GM19452 (cell line): ENCODE measurements at regions not wholly inside any gene's neighbourhood (a gene's known extent, or its start where the extent isn't known, plus 50 kb on each side); places are given as distances from the start of the nearest gene placed in this dataset.
"Not testable (repeated sequence)": the region's sequence is repeated elsewhere in the genome, so short reads cannot be mapped to it uniquely, and the experiment has no call there.

ENCODE experiments used
- ATAC-seq: cut with Tn5 transposase; IDR thresholded peaks from one replicate; pipeline ENCODE4 v1.9.1; 2021; ENCODE audit not compliant: unreplicated experiment

DNA sequence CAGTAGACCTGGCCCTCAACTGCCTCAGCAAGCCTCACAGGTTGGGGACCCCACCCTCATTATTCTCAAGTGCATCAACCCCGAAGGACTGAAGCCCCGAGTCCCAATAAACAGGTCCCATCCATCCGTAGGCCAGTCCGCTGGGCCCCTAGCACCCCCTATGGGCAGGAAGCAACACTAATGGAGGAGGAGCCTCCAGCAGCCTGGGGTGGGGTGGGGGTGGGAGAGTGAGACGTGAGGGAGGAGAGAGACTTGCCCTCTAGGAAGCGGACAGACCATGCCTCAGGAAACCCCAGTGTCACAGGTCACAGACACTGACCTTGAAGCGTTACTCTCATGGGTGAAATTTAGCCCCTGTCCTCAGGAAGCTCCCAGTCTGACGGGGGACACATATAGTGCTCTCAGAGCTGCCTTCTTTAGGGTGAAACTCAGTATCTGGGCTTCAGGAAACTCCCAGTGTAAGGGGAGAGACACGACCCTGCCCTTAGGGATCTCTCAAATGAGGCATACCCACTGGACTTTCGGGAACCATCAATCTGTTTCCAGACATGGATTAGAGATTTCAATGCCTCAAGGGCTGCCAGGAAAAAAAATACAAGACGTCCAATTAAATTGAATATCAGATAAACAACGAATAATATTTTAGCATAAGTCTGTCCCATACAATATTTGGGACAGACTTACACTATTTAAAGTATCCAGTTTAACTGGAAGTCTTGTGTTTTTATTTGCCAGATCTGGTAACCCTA, 125.8 kb downstream of the MRPL14 start:
- no peak for ATAC-seq

DNA sequence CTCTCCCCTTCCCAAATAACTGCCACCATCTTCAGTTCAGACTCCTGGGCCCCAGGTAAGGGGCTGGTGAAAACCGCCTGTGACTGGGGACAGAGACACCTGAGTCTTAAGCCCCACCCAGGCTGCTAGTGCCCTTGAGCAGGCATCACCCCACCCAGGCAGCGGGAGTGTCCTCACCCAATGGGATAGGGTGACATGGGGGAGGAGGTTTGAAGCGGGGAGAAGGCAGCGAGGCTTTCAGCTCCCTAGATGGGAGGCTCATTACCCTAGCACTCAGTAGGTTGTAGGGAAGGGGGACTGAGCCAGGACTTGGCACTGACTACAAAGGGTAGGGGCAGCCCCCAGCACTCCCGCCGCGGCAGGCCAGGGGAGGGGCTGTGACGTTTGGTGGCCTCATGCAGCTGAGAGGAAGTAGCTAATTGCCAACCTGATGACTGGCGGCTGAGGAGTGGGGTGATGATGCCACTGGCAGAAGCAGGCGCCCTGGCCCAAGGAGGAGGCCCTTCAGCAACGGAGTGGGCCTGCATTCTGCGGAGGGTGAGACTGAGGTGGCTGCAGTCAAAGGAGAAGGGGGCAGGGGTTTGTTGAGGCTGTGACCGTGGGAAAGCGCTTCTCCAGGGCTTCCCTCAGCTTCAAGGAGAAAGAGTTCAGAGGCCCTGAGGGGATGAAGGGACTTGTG, 126.9 kb downstream of the MRPL14 start:
- no peak for ATAC-seq

DNA sequence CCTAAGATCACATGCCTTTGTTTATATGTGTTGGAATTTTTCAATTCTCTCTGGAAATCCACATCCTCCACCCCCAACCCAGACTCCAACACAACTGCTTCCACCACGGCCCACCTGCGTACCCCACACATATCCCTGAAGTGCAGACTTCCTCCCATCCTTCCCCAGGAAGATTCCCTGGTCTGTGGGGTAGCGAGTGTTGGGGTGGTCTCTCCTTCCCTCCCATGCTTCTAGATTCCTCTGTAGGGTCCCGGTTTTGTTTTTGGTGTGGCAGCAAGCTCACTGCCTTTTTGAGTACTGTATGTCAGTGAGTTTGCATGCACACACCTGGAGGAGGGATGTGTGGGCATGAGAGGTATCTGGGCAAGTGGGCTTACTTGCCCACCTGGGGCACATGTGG, 127.6 kb downstream of the MRPL14 start:
- ATAC-seq = no peak

GRCh38 chr6:43998592-43999243, 128.5 kb downstream of the MRPL14 start:
- ATAC-seq = not testable (repeated sequence)

- ATAC-seq = not testable (repeated sequence)
Observed at GRCh38 chr6:43997990-43998585, 129.2 kb downstream of the MRPL14 start.

GRCh38 chr6:43997345-43997677, 129.9 kb downstream of the MRPL14 start:
- no peak for ATAC-seq

- ATAC-seq = no peak
Observed at GRCh38 chr6:43996618-43997344, 130.5 kb downstream of the MRPL14 start.

DNA sequence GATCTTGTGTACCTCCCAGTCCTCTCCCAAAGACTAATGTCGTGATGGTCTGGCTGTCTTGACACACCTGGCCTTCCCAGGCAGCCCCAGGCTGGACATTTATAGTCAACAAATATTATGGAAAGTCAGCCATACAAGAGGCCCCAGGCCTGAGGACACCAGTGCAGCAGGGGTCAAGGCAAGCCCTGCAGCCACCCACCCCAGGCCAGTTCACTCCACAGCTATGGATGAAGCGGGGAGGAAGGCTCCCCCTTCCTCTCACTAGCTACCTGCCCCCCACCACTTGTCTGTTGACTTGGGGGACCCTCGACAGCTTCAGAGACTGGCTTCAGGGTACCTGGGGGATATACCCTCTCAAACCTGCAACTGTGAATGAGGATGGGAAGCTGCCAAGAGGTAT, 132.1 kb downstream of the MRPL14 start:
- ATAC-seq = no peak

GRCh38 chr6:43993881-43994523, 133.2 kb downstream of the MRPL14 start:
- no peak for ATAC-seq

- ATAC-seq = no peak
Observed at GRCh38 chr6:43992783-43993644, 134.2 kb downstream of the MRPL14 start.

DNA sequence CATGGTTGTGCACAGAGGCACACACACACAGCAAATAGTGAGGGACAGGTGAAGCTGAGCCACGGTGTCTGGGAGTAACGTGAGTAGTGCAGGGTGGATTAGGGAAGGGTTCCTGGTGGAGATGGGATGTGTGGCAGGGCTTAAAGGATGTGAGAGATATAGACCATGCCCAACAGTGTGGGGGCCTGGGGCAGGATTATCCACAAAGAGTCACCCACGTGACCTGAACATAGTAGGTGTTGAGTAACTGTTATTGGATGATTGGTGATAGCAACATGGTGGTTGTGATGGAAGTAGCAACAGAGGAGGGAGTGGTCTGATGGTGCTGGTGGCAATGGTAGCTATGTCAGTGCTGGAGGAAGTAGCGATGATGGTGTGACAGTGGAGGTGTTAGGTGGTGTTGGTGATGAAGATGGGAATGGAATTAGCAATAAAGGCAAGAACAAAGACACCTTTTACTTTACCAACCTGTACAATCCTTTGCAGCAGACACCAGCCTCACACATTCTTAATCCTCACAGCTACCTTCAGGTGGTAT, 135.1 kb downstream of the MRPL14 start:
- no peak for ATAC-seq

DNA sequence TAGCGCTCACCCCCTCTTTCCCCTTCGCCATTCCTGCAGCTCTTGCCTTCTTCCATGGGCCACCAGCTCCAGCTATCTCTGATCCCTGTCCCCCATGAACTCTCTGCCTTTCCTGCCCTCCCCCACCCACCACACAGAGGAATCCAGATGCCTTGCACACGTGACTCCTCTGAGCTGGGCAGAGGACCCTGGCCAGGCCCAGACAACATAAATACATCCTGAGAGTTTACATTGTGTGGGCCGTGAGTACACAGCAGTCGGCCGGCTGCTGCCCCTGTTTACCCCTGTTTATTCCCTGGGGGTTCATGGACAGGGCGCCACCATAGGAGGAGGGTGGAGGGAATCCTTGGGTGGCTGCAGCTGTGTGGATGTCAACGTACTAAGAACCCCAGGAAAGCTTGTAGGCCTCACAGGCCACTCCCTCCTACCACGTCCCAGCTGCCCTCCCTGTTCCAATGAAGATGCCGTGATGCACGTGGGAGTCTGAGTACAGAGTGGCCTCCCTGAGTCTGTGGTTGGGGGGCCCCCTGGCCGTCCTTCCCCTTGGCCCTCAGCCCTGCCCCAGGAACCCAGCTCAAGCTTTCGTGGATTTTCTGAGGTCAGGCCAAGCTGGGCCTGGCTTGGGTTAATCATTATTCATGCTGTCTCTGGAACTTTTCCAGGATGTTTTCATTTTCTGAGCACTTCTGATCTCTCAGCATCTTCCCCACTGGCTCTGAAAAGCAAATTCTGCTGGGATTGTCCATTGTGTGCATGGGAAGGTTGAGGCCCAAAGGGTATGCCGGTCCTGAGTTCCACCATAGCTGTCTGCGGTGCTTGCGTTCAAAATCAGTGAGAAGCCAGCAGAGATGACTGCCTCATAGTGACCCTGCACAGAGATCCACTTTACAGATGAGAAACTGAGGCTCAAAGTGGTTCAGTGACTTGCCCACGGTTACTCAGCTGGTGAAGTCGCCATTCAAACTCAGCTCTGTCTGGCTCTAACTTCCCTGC, 136.3 kb downstream of the MRPL14 start:
- ATAC-seq = no peak

DNA sequence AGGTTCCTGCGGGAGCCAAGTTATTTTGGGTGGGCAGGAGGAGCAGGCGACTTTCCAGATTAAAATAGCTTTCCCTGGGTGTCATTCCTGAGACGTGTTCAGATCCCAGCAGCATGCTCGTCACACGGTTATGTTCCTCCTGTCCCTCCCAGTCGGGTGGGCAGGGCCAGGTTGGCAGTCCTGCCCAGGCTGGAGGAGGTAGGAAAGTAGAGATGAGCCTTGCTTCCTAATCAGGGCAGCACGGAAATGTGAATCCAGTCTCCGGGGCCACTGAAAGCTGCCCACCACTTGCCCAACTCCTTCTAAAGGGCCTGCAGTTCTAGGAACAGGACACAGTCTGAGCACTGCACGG, 137.0 kb downstream of the MRPL14 start:
- no peak for ATAC-seq

DNA sequence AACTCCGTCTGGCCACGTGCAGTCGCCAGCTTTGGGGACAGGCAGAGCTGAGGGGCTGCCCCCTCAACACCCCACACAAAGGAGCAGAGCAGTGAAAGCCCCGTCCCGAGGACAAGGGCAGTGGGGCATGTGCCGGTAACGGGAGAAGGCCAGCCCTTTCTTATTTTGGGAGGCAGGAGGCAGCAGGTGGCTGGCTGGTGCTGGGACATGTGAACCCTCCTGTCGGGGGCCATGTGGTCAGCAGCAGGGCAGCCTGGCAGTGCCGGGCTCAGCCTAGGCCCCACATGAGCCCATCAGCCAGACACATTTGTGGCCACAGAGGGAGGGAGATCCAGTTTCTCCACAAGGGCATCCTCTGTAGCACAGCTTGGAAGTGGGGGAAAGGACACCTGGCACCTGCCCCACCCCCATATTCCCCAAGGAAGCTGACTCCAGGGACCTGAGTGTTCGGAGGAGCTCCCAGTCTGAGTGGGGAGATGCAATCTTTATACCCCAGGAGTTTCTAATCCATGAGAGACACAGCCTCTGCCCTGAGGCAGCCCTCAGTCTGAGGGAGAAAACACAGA, 137.6 kb downstream of the MRPL14 start:
- ATAC-seq = no peak

- ATAC-seq = no peak
Observed at GRCh38 chr6:43988801-43989200, 138.5 kb downstream of the MRPL14 start.

DNA sequence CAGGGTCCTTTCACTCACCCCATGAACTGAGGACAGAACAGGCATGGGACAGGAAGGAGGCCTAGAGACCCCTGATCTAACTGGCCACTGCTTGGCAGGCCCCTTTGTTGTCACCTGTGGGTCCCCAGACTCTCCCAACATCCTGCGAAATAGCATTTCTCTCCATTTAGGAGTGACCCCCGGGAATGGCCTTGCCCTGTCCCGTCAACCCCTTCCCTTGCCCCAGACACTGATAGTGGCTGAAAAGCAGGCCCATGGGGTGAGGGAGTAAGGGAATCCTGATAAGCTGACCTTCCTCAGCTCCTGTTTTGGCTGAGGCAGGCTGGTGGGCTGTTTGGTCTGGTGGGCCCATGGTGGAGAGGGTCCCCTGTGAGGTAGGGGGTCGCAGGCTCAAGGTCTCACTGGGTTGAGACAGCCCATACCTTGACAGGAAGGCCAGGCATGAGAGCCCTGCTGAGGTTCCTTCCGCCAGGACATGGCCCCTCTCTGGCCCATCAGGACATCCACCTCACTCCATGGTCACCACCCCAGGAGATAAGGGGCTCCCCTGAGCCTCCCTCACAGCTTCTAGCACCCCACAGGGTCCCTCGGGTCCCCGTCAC, 139.3 kb downstream of the MRPL14 start:
- ATAC-seq = no peak

GRCh38 chr6:43986177-43986825, 141.0 kb downstream of the MRPL14 start:
- no peak for ATAC-seq
